Type B pancreatic cell (in vitro differentiated cells): ENCODE measurements at regions not wholly inside any gene's neighbourhood (a gene's known extent, or its start where the extent isn't known, plus 50 kb on each side); places are given as distances from the start of the nearest gene placed in this dataset.

Experiments used
- DNase-seq: peaks from one replicate; pipeline ENCODE4 v3.0.0; 2021; ENCODE audit warnings: mixed read lengths; ENCODE audit not compliant: unreplicated experiment; ENCODE audit errors: extremely low spot score
- H3K27ac Mint-ChIP-seq: 2 replicates; pipeline ENCODE4 v1.8.0; 2021; ENCODE audit warnings: mild to moderate bottlenecking, mixed read lengths
- H3K27me3 Mint-ChIP-seq: 2 replicates; pipeline ENCODE4 v1.8.0; 2021; ENCODE audit warnings: mixed read lengths
- H3K36me3 Mint-ChIP-seq: 2 replicates; pipeline ENCODE4 v1.8.0; 2021; ENCODE audit warnings: mixed read lengths
- H3K4me1 Mint-ChIP-seq: one replicate; pipeline ENCODE4 v1.8.0; 2021; ENCODE audit warnings: mixed read lengths; ENCODE audit not compliant: unreplicated experiment
- H3K4me3 Mint-ChIP-seq: 2 replicates; pipeline ENCODE4 v1.8.0; 2021; ENCODE audit warnings: mild to moderate bottlenecking, mixed read lengths
- H3K9me3 Mint-ChIP-seq: 2 replicates; pipeline ENCODE4 v1.8.0; 2021; ENCODE audit warnings: mixed read lengths
- CTCF ChIP-seq: fragments of 200-600 bp; sonication (generic); conservative IDR thresholded peaks from 2 replicates; pipeline ENCODE4 v1.5.0; 2021; ENCODE audit warnings: antibody characterized with exemption, mild to moderate bottlenecking

- Mint-ChIP-seq H3K27me3 (peaks cover 16% of the 10 kb centered on the region), H3K27ac (no peak overlapping the region), H3K4me1 (peaks cover 7% of the 10 kb centered on the region), H3K4me3 (no peak overlapping the region), H3K9me3 (no peaks in the 10 kb centered on the region), H3K36me3 (no peaks in the 10 kb centered on the region)
- no peak for DNase-seq
- TF ChIP-seq CTCF = no peak
Measured at GRCh38 chr22:27399161-27399560, 402.4 kb downstream of the MN1 start.

GRCh38 chr22:27400811-27401210 is 400.7 kb downstream of the MN1 start:
- Mint-ChIP-seq H3K27me3 (peaks cover 16% of the 10 kb centered on the region), H3K4me1 (peaks cover 7% of the 10 kb centered on the region), H3K27ac (no peak overlapping the region), H3K36me3 (no peaks in the 10 kb centered on the region), H3K9me3 (no peaks in the 10 kb centered on the region), H3K4me3 (no peak overlapping the region)
- TF ChIP-seq CTCF = no peak
- DNase-seq = no peak

- Mint-ChIP-seq H3K9me3 (no peaks in the 10 kb centered on the region), H3K27me3 (peaks cover 18% of the 10 kb centered on the region), H3K4me3 (no peak overlapping the region), H3K36me3 (no peaks in the 10 kb centered on the region), H3K4me1 (peaks cover 10% of the 10 kb centered on the region), H3K27ac (no peak overlapping the region)
- DNase-seq = no peak
- TF ChIP-seq CTCF = no peak
Measured at GRCh38 chr22:27401321-27401720, 400.2 kb downstream of the MN1 start.

- Mint-ChIP-seq H3K27me3 (peaks cover 12% of the 10 kb centered on the region), H3K4me3 (no peak overlapping the region), H3K27ac (no peak overlapping the region), H3K36me3 (no peaks in the 10 kb centered on the region), H3K9me3 (no peaks in the 10 kb centered on the region), H3K4me1 (peaks cover 13% of the 10 kb centered on the region)
- TF ChIP-seq CTCF = no peak
- no peak for DNase-seq
Measured at GRCh38 chr22:27404441-27404840, 397.1 kb downstream of the MN1 start.

- Mint-ChIP-seq H3K27ac (no peak overlapping the region), H3K27me3 (peaks cover 16% of the 10 kb centered on the region), H3K4me3 (no peak overlapping the region), H3K36me3 (no peaks in the 10 kb centered on the region), H3K9me3 (no peaks in the 10 kb centered on the region), H3K4me1 (peaks cover 10% of the 10 kb centered on the region)
- no peak for DNase-seq
- peak; percentile 89 for TF ChIP-seq CTCF
Measured at GRCh38 chr22:27405672-27406388, 395.7 kb downstream of the MN1 start.
